ENCODE measurements at regions not wholly inside any gene's neighbourhood (a gene's known extent, or its start where the extent isn't known, plus 50 kb on each side); places are given as distances from the start of the nearest gene placed in this dataset.
"Not testable (repeated sequence)": the region's sequence is repeated elsewhere in the genome, so short reads cannot be mapped to it uniquely, and the experiment has no call there.

DNA sequence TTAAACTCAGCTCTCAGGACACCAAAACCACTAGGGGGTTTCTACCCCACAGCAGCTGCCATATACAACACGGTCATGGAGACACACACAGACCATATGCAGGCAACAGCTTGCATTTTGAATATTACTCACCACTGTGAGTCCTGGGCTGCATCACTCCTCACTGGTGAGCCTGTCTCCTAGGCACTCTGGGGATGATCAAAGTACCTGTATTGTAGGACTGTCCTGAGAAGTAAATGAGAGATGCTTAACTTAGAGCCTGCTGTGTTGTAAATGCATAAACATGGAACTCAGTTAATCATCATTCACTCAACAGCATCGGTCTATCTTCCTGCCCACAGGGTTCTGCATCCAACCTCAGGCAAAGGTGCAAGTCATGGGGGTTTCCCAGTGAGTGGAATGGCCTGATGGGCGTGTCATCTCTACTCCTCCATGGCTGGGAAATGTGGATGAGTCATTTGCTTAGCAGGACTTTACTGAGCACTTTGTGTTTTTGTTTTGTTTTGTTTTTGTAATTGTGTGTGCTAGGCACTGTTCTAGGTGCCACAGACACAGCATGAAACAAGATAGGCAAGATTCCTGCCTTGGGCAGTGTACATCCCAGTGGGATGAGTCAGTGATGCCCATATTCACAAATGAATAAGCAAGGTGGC is 1141.2 kb upstream of the TMEM132C start:
- DNase-seq (ENCODE audit: low read depth) = no peak

DNA sequence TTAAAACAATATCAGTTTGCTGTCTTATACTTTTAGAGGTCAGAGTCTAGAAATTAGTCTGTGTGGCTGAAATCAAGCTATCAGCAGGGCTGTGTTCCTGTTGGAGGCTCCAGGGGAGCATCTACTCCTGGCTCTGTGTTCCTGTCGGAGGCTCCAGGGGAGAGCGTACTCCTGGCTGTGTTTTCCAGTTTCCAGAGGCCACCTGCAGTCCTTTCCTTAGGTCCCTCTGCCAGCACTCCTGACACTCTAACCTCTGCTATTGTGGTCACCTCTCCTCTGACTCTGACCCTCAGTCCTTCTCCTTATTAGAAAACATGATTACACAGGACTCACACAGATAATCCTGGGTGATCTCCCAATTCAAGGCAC is 1140.7 kb upstream of the TMEM132C start:
- no peak for DNase-seq (ENCODE audit: low read depth)

DNA sequence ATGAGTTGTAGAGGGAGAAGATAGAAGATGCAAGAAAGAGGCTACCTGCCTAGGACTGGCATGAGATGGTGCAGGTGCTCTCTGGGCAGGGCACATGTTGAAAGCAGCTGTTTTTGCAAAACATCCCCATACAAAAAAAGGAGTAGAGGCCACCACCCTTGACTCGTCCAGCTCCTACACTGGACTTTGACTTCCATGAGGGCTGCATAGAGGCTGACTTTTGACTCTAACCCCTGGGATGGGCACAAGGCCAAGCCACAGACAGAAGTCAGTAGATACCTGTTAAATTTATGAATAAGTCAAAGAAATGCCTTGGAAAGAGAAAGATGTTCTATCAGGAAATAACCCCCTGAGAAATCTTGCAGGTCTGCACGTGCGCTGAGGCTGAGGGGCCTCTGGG is 1139.1 kb upstream of the TMEM132C start:
- no peak for DNase-seq (ENCODE audit: low read depth)

DNA sequence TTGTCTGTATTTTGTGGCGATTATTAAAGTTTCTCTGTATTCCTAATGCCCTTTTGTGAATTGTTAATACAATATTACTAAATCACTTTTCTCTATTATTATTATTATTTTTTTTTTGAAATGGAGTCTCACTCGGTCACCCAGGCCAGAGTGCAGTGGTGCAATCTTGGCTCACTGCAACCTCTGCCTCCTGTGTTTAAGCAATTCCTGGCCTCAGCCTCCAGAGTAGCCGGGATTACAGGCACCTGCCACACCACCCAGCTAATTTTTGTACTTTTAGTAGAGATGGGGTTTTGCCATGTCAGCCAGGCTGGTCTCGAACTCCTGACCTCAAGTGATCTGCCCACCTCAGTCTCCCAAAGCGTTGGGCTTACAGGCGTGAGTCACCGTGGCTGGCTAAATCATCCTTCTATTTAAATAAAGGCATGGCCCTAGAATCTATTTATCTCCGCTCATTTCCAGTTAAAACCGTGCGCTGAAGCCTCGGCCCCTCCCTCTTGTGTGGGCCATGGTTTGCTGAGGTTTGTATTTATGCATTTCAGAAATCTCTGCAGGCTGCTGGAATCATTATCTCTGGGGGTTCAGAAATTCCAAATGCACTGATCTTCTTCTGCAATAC is 1136.4 kb upstream of the TMEM132C start:
- no peak for DNase-seq (ENCODE audit: low read depth)

DNA sequence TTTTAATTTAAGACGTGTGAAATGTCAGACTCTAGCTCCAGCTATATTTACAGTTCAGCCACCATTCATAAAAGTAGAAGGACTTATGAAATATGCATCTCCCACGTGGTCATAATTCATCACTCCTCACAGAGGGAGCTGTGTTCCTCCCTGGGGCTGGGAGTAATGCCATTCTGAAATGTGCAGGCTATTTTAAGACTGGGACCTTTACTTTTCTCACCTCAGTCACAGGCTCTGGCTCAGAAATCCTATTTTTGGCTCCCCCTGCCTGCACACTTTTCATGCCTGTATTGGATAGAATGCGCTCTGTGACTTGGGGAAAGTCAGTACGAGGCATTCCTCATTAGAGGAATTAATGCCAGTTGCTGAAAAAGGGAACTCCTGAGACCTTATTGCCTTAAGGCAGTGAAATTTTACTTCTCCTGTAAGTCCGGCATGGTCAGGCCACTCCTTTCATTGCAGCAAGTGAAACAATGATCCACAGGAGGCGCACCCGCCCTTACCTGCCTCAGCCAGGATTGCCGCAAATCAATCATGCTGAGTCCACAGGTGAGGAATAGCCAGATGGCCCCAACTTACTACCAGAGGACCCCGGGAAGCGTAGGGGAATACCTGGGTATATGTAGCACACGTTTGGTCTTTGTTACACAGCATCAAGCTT is 1133.2 kb upstream of the TMEM132C start:
- DNase-seq (ENCODE audit: low read depth) = no peak

DNA sequence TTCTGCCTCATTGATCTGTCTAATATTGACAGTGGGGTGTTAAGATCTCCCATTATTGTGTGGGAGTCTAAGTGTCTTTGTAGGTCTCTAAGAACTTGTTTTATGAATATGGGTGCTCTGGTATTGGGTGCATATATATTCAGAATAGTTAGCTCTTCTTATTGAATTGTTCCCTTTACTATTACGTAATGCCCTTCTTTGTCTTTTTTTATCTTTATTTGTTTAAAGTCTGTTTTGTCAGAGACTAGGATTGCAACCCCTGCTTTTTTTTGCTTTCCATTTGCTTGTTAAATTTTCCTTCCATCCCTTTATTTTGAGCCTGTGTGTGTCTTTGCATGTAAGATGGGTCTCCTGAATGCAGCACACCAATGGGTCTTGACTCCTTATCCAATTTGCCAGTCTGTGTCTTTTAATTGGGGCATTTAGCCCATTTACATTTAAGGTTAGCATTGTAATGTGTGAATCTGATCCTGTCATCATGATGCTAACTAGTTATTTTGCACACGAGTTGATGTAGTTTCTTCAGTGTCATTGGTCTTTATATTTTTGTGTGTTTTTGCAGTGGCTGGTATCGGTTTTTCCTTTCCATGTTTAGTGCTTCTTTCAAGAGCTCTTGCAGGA is 1126.0 kb upstream of the TMEM132C start:
- DNase-seq (ENCODE audit: low read depth) = not testable (repeated sequence)

DNA sequence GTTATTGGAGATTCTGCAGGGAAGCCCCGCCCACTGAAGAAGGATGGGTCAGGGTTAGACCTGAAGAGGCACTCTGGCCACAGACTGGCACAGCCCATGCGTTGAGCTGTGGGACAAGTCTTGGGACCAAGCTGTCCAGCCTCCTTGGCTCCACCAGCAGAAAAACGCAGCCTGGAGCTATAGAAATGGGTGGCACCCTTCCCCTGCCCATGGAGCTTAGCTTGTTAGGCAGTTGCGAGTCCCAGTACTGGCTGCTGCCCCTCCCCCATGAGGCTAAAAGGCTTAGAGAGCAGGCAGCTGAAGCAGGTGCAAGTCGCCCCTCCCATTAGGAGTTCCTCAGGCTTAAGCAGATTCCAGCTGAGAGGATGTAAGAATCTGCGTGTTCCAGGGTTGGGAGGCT is 1124.0 kb upstream of the TMEM132C start:
- no peak for DNase-seq (ENCODE audit: low read depth)

DNA sequence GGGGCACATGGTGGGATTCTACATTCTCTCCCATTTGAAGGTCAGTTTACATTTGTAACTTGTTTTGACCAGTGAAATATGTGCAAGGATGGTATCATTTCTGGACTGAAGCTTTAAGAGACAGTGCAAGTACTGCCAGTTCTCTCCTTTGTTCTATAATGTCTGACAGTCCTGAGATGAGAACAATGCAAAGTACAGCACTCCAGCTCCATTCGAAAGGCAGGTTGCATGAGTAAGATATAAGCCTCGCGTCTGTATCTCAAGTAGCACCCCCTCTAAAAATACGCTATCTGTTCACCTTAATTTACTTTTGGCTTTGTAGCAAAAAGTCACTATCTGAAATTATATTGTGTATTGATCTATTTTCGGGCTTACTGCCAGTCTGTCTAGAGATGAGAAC is 1122.2 kb upstream of the TMEM132C start:
- DNase-seq (ENCODE audit: low read depth) = no peak

DNA sequence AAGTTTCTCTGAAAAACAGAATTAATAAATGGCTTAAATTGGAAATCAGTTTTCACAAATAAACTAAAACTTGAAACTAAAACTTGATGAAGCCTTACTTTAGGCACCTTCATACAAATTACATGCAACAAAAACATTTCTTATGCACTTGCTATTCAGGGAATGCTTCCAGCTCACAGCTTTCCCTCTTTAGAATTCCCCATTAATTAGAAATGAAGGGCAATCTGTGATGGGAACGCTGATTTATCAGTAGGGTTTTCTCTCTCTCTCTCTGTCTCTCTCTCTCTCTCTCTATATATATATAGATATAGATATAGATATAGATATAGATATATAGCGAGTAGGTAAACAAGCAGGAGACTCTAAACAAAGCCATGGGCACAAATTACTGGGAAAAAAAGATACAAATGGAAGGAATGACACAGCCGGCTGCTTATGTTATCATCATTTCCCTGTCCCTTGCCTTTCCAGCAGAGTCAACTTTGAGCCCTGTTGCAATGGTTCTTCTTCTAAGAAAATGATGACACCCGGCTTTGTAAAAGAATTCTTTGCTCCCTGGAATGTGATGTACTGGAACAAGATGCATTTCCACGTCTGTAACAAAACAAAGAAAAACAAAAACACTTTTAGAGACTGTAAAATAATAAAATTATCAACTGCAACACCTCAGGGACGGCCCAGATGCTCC is 1121.6 kb upstream of the TMEM132C start:
- no peak for DNase-seq (ENCODE audit: low read depth)

DNA sequence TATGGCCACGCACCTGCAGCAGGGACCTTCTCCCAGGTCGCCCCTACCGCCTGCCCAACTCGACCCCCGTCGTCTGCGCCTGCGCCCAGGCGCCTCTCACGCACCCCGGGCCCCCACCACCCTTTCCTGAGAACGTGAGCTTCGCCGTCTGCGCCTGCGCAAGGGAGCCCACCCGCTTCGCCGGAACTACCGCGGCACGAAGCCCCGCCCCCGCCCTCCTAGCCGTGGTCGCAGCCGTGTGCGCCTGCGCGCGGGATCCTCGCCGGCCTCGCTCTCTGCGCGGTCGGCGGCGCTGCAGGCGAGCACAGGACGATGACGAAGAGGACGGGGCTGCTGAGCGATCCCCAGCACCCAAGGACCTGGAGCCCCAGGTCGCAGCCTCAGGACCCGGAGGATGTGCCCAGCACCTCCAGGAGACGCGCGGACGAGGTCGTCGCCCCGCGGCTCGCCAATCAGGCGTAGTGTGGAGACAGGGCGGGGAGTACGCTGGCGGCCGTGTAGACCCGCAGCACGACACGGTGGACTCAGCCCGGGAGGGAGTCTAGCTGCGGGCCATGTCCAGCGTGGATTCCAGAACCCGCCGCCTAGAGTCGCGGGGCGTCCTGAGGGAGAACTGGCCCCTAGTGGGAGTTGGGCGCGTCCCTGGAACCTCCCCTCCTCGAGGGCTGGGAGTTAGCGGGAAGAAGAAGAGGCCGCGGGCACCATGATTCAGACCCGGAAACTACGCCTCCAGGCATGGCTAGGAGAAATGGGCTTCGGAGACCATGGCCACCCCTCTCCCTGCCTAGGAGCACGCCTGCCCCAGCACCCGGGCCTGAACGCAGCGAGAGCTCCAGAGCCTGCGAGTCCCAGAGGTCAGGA is 1120.8 kb upstream of the TMEM132C start:
- peak; percentile 40 for DNase-seq (ENCODE audit: low read depth)

DNA sequence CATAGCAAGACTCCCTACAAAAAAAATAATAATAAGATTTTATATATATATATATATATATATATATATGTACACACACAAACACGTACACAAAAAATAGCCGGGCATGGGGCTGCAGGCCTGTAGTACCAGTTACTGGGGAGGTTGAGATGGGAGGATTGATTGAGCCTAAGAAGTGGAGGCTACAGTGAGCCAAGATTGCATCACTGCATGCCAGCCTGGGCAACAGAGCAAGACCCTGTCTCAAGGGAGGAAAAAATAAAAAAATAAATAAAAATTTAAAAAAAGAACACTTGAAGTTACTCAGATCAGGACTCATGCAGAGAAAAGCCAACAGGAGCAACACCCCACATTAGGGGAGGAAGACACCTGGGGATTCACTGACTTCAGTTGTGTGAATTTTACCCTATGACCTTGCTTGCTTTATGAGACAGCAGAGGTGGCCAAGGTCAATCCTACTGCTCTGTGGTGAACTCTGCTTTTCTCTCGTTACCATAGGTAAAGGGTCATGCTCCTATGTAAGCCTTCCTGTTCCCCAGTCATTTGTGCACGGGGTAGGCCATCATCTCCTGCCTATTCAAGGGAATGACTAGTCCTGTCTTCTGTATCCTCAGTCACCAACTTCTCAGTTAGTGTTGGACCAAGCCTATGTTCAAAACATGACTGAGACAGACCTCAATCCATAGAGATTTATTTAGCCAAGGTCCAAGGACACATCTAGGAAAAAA is 1119.8 kb upstream of the TMEM132C start:
- DNase-seq (ENCODE audit: low read depth) = no peak

DNA sequence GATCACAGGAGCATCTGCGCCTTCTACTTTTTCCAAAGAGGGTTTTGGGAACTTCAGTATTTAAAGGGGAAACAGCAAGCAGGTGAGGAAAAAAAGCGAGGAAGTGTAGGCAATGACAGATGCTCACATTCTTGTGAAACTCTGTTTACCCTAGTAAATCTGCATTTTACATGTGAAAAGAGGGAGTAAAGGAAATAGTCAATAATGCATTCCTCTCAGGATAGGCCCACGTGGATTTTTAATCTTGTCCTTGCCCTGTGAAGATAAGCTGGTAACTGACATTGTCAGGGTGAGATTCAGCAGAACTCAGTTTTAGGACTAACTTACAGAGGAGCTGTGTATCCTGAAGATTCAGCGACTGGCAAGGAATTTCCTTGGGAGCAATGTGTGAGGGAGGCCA is 1119.2 kb upstream of the TMEM132C start:
- DNase-seq (ENCODE audit: low read depth) = no peak

DNA sequence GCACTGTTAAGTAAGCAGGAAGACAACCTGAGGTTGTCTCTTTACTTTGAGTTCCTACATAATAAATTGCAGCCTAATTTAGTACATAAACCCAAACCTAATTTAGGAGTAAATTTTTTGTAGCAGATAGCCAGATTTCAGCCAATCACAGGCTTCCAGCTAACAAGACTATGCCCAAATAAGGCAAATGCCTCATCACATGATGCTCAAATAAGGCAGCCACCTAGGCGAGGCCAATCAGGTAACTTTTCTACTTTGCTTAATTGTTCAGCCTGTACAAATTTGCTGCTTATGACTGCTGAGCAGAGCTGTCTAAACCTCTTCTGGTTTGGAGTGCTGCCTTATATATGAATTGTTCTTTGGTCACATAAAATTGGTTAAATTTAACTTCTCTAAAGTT is 1118.7 kb upstream of the TMEM132C start:
- DNase-seq (ENCODE audit: low read depth) = no peak

DNA sequence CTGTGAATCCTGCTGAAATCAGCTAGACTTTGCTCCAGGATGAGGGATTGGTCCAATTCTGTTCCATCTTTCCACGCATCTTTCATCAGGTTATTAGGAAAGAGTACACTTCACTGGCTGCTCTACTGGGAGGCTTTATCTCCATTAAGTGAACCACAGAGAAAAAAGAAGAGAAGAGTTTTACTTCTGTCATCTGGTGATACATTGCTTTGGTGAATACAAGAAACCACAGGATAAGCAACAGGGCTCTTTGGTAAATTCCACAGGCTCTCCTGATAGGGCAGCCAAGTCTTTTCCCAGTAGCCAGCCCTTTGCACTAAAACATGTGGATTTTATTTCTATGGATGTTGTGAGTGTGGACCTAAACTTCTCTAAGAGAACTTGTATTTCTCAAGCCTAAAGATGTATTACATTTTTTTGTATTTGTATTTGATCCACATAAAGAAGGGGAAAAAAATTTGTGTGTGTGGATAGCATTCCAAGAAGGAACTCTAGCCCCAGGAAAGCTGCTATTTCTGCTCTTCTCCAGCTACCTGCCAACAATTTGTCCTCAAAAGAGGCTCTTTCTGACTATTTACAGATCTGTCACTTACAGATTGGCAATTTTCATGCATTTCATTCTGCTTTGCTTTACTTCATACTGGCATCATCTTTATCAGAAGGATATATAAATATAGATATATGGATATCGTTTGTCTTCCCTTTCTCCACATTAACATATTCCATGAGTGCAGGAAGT is 1117.6 kb upstream of the TMEM132C start:
- DNase-seq (ENCODE audit: low read depth) = no peak

DNA sequence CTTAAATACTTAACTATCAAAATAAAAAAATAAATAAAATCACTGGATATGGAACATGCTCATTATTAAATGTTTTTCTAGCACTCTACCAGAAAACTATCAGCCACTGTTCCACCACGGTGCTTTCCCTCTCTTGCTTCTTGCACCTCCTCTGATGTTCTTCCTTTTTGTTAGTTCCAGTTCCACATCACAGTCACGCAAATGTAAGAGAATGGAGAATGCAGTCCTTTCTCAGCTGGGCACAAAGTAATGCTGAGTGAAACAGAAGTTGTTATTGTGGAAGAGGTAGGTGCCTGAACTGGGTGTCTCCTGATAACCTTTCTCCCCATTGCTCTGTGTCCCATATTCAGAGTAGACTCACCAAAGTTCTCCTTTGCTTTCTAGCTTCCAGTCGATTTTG is 1116.9 kb upstream of the TMEM132C start:
- DNase-seq (ENCODE audit: low read depth) = no peak

DNA sequence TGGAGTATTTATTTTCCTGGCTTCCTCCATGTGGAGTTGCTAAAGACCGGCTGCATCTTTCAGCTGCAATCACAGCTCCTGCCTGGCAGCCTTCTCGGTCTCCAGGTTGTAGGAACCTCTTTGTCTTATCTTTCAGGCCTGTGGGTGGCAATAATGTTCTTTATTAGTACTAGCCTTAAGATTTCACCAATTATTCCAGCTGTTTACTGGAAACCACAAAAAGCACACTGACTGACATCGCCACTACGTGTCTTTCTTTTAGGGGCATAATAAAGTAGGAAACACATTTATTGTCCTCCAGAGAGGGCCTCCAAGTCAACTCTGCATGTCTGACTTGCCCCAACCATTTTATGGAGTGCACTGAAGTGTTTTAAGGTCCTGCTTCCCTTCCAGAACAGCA is 1116.5 kb upstream of the TMEM132C start:
- no peak for DNase-seq (ENCODE audit: low read depth)

DNA sequence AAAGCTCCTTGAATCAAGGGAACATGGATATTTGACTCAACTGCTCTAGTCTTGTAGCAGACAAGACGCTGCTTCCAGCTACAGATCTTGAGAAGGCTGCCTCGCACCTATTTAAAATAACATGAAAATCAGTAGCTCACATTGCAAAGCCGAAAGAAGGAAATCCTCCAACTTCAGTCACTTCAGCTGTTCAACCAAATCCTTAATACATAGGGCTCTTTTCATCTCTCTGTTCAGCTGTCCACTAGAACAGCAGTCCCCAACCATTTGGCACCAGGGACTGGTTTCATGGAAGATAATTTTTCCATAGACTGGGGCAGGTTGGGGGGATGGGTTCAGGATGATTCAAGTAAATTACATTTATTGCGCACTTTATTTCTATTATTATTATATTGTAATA is 1116.0 kb upstream of the TMEM132C start:
- DNase-seq (ENCODE audit: low read depth) = no peak

DNA sequence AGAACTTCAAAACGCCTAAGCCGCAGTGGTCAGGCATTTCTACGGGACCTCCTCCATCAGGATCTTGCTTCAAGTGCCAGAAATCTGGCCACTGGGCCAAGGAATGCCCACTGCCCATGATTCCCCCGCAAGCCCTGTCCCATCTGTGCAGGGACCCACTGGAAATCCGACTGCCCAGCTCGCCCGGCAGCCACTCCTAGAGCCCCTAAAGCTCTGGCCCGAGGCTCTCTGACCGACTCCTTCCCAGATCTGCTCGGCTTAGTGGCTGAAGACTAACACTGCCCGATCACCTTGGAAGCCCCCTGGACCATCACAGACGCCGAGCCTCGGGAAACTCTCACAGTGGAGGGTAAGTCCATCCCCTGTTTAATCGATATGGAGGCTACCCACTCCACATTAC is 1113.0 kb upstream of the TMEM132C start:
- DNase-seq (ENCODE audit: low read depth) = no peak

DNA sequence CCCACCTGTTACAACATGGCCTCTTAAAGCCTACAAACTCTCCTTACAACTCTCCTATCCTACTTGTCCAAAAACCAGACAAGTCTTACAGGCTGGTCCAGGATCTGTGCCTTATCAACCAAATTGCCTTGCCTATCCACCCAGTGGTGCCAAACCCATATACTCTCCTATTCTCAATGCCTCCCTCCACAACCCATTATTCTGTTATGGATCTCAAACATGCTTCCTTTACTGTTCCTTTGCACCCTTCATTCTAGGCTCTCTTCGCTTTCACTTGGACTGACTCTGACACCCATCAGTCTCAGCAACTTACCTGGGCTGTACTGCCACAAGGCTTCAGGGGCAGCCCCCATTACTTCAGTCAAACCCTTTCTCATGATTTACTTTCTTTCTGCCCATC is 1112.1 kb upstream of the TMEM132C start:
- DNase-seq (ENCODE audit: low read depth) = not testable (repeated sequence)
